Neural progenitor cell (in vitro differentiated cells): ENCODE measurements at regions not wholly inside any gene's neighbourhood (a gene's known extent, or its start where the extent isn't known, plus 50 kb on each side); places are given as distances from the start of the nearest gene placed in this dataset.

ENCODE experiments used
- EZH2phosphoT487 ChIP-seq: fragments of 200-600 bp; sonication (generic); IDR thresholded peaks from 2 replicates; pipeline ENCODE4 v1.6.1; 2017; ENCODE audit warnings: antibody characterized with exemption
- TF ChIP-seq, protein P1 (sequence below): fragments of 200-600 bp; sonication (generic); IDR thresholded peaks from 2 replicates; pipeline ENCODE4 v1.5.1; 2017; ENCODE audit warnings: antibody characterized with exemption, mild to moderate bottlenecking

- TF ChIP-seq, protein P1, sequence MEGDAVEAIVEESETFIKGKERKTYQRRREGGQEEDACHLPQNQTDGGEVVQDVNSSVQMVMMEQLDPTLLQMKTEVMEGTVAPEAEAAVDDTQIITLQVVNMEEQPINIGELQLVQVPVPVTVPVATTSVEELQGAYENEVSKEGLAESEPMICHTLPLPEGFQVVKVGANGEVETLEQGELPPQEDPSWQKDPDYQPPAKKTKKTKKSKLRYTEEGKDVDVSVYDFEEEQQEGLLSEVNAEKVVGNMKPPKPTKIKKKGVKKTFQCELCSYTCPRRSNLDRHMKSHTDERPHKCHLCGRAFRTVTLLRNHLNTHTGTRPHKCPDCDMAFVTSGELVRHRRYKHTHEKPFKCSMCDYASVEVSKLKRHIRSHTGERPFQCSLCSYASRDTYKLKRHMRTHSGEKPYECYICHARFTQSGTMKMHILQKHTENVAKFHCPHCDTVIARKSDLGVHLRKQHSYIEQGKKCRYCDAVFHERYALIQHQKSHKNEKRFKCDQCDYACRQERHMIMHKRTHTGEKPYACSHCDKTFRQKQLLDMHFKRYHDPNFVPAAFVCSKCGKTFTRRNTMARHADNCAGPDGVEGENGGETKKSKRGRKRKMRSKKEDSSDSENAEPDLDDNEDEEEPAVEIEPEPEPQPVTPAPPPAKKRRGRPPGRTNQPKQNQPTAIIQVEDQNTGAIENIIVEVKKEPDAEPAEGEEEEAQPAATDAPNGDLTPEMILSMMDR: no peak
- no peak for TF ChIP-seq EZH2phosphoT487
Measured at GRCh38 chr6:40276141-40276540, 311.0 kb downstream of the LRFN2 start.
